ENCODE measurements at regions not wholly inside any gene's neighbourhood (a gene's known extent, or its start where the extent isn't known, plus 50 kb on each side); places are given as distances from the start of the nearest gene placed in this dataset.
"Not testable (repeated sequence)": the region's sequence is repeated elsewhere in the genome, so short reads cannot be mapped to it uniquely, and the experiment has no call there.

GRCh38 chr7:159303510-159303909, 158.8 kb upstream of the VIPR2 start:
- intact Hi-C loops (cut with micrococcal nuclease); H3K36me3 Mint-ChIP-seq (ENCODE audit: low read depth); H3K27me3 Mint-ChIP-seq; H3K4me3 Mint-ChIP-seq; H3K4me1 Mint-ChIP-seq (ENCODE audit: low read depth); H3K27ac Mint-ChIP-seq: not testable (repeated sequence)
- peaks cover 31% of the 10 kb centered on the region for H3K9me3 Mint-ChIP-seq

- no peaks in the 10 kb centered on the region for H3K36me3 Mint-ChIP-seq (ENCODE audit: low read depth)
- H3K4me3 Mint-ChIP-seq = no peak overlapping the region
- no peak overlapping the region for H3K27ac Mint-ChIP-seq
- intact Hi-C loops (cut with micrococcal nuclease) = no loop called here
- H3K9me3 Mint-ChIP-seq = peaks cover 29% of the 10 kb centered on the region
- no peaks in the 10 kb centered on the region for H3K27me3 Mint-ChIP-seq
- H3K4me1 Mint-ChIP-seq (ENCODE audit: low read depth) = no peaks in the 10 kb centered on the region
Observed at GRCh38 chr7:159296093-159296681, 151.5 kb upstream of the VIPR2 start.

DNA sequence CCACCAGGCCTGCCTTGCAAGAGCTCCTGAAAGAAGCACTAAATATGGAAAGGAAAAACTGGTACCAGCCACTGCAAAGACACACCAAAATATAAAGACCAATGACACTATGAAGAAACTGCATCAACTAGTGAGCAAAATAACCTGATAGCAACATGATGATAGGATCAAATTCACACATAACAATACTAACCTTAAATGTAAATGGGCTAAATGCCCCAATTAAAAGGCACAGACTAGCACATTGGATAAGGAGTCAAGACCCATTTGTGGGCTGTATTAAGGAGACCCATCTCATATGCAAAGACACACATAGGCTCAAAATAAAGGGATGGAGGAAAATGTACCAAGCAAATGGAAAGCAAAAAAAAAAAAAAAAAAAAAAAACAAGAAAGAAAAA, 141.8 kb upstream of the VIPR2 start:
- H3K36me3 Mint-ChIP-seq (ENCODE audit: low read depth); H3K4me3 Mint-ChIP-seq; H3K27ac Mint-ChIP-seq; H3K4me1 Mint-ChIP-seq (ENCODE audit: low read depth); H3K27me3 Mint-ChIP-seq; intact Hi-C loops (cut with micrococcal nuclease): not testable (repeated sequence)
- peaks cover 39% of the 10 kb centered on the region for H3K9me3 Mint-ChIP-seq

GRCh38 chr7:159281573-159281972, 136.9 kb upstream of the VIPR2 start:
- intact Hi-C loops (cut with micrococcal nuclease) = no loop called here
- no peaks in the 10 kb centered on the region for H3K4me1 Mint-ChIP-seq (ENCODE audit: low read depth)
- H3K27ac Mint-ChIP-seq = no peak overlapping the region
- peaks cover 41% of the 10 kb centered on the region for H3K9me3 Mint-ChIP-seq
- no peak overlapping the region for H3K4me3 Mint-ChIP-seq
- no peaks in the 10 kb centered on the region for H3K27me3 Mint-ChIP-seq
- no peaks in the 10 kb centered on the region for H3K36me3 Mint-ChIP-seq (ENCODE audit: low read depth)

DNA sequence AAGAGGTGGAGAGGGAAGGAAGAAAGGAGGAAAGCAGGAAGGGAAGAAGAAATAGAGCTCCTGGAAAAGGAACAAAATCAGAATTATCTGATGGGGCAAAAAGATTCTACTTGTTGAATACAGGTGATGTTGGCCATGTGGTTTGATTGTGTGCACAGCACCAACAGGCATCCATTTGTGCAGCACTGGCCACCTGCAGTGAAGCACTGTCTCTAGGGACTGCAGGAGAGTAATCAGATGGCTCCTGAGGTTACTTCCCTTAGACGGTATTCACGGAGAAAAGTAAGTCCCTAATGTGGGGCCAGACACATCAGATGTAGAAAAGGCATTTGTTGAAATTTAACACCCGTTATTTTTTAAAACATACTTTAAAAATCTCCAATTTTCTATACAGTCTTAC, 135.3 kb upstream of the VIPR2 start:
- intact Hi-C loops (cut with micrococcal nuclease) = no loop called here
- no peaks in the 10 kb centered on the region for H3K27me3 Mint-ChIP-seq

GRCh38 chr7:159272739-159273138, 128.1 kb upstream of the VIPR2 start:
- Mint-ChIP-seq H3K27ac (no peak overlapping the region), H3K9me3 (peaks cover 72% of the 10 kb centered on the region), H3K27me3 (no peaks in the 10 kb centered on the region), H3K36me3 (ENCODE audit: low read depth) (no peaks in the 10 kb centered on the region), H3K4me3 (no peak overlapping the region), H3K4me1 (ENCODE audit: low read depth) (no peaks in the 10 kb centered on the region)
- intact Hi-C loops (cut with micrococcal nuclease) = no loop called here

More for the DNA sequence above, 135.3 kb upstream of the VIPR2 start:
- Mint-ChIP-seq H3K4me1 (ENCODE audit: low read depth) (no peaks in the 10 kb centered on the region), H3K27ac (no peak overlapping the region), H3K9me3 (peaks cover 37% of the 10 kb centered on the region), H3K4me3 (no peak overlapping the region), H3K36me3 (ENCODE audit: low read depth) (no peaks in the 10 kb centered on the region)

DNA sequence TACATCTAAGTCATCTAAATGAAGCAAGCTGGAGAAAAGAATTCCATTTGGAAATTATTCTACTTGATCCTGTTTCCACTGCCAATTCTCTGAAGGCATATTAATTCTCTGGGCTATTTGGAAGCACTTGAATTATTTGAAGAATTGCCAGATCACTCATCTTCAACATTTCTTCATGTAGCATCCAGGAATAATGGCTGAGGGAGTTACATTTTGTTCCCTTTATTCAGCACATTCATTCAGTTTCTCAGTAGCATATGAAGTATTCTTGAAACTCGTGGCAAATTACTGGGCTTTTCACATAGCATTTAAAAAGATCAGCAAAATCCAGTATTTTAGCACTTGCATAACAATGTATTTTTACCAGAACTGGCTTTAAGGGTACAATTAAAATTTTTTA, 127.1 kb upstream of the VIPR2 start:
- intact Hi-C loops (cut with micrococcal nuclease) = no loop called here
- Mint-ChIP-seq H3K27ac (no peak overlapping the region), H3K36me3 (ENCODE audit: low read depth) (no peaks in the 10 kb centered on the region), H3K9me3 (peaks cover 63% of the 10 kb centered on the region), H3K4me1 (ENCODE audit: low read depth) (no peaks in the 10 kb centered on the region), H3K27me3 (no peaks in the 10 kb centered on the region), H3K4me3 (no peak overlapping the region)

DNA sequence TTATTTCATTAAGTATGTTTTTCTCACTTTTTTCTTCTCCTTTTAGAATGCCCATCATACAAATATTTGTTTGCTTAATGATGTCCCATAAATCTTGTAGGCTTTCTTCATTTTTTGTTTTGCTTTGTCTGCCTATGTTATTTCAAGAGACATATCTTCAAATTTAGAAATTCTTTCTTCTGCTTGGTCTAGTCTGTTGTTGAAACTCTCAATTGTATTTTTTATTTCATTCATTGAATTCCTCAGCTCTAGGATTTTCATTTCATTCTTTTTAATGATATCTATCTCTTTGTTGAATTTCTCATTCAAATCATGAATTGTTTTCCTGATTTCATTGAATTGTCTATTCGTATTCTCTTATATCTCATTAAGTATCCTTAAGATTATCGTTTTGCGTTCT, 125.1 kb upstream of the VIPR2 start:
- Mint-ChIP-seq H3K9me3 (peaks cover 49% of the 10 kb centered on the region), H3K27me3 (no peaks in the 10 kb centered on the region), H3K27ac (no peak overlapping the region), H3K4me3 (no peak overlapping the region), H3K36me3 (ENCODE audit: low read depth) (no peaks in the 10 kb centered on the region), H3K4me1 (ENCODE audit: low read depth) (no peaks in the 10 kb centered on the region)
- intact Hi-C loops (cut with micrococcal nuclease) = no loop called here

GRCh38 chr7:159263430-159263829, 118.8 kb upstream of the VIPR2 start:
- no peak overlapping the region for H3K4me3 Mint-ChIP-seq
- no peak overlapping the region for H3K27ac Mint-ChIP-seq
- H3K36me3 Mint-ChIP-seq (ENCODE audit: low read depth) = no peaks in the 10 kb centered on the region
- H3K4me1 Mint-ChIP-seq (ENCODE audit: low read depth) = no peaks in the 10 kb centered on the region
- H3K27me3 Mint-ChIP-seq = no peaks in the 10 kb centered on the region
- H3K9me3 Mint-ChIP-seq = peaks cover 25% of the 10 kb centered on the region
- intact Hi-C loops (cut with micrococcal nuclease) = no loop called here

DNA sequence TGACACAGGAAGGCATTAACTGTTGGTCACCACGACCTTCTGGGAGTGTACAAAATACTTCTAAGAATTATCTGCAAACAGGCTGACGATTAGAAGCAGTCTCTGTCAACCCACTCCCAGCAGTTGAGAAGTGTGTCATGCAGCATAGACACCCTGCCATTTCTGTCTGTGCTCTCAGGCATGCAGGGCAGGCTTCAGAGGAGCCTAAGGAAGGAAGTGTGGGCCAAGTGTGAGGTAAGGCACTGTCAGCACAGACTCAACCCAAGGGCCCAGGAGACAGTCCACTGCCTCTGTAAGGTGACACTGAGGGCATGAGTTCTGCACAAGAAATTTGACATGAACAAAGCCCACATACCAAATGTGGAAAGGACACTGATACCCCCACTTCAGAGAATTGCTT, 109.0 kb upstream of the VIPR2 start:
- no peaks in the 10 kb centered on the region for H3K27me3 Mint-ChIP-seq
- no peaks in the 10 kb centered on the region for H3K36me3 Mint-ChIP-seq (ENCODE audit: low read depth)
- H3K4me1 Mint-ChIP-seq (ENCODE audit: low read depth) = no peaks in the 10 kb centered on the region
- H3K9me3 Mint-ChIP-seq = no peaks in the 10 kb centered on the region
- H3K27ac Mint-ChIP-seq = no peak overlapping the region
- no peak overlapping the region for H3K4me3 Mint-ChIP-seq
- intact Hi-C loops (cut with micrococcal nuclease) = no loop called here

DNA sequence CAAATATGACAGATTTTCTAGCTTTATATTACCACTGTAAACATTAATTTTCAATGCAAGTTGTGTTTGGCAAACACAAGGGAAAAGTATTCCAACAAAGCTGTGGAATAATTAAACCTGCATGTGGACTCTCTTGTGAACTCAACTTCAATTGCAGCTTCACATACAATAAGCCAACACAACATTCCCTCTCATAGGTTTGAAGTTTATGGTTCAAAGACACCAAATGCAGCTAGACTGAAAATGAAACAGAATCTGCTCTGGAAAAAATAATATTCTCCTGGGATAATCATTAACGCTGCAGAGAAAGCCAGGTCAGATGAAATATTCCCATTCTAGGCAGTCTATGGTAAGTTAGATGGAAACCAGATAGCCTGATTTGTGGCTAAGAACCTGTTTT, 105.8 kb upstream of the VIPR2 start:
- H3K36me3 Mint-ChIP-seq (ENCODE audit: low read depth) = no peaks in the 10 kb centered on the region
- H3K4me3 Mint-ChIP-seq = no peak overlapping the region
- H3K4me1 Mint-ChIP-seq (ENCODE audit: low read depth) = no peaks in the 10 kb centered on the region
- no peaks in the 10 kb centered on the region for H3K9me3 Mint-ChIP-seq
- no peaks in the 10 kb centered on the region for H3K27me3 Mint-ChIP-seq
- intact Hi-C loops (cut with micrococcal nuclease) = no loop called here
- H3K27ac Mint-ChIP-seq = no peak overlapping the region

DNA sequence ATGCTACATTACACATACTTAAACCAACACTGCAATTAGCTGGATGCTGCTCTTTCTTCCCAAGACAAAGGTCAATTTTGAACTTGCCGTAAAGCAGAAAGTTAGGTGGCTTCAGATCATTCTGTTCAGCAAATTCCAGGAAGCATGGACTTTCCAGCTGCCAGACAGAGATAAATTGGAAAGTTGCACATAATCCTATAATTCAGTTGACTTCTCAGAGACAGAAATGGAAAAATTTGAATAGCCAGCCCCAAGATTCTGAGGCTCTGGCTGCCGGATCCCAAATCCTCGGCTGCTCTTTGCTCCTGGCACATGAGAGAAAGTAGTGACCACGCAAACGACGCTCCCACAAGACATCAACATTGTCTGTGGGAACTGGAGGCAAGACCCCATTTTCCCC, 105.0 kb upstream of the VIPR2 start:
- Mint-ChIP-seq H3K4me1 (ENCODE audit: low read depth) (no peaks in the 10 kb centered on the region), H3K4me3 (no peak overlapping the region), H3K27me3 (no peaks in the 10 kb centered on the region), H3K9me3 (no peaks in the 10 kb centered on the region), H3K36me3 (ENCODE audit: low read depth) (no peaks in the 10 kb centered on the region), H3K27ac (no peak overlapping the region)
- intact Hi-C loops (cut with micrococcal nuclease) = no loop called here

DNA sequence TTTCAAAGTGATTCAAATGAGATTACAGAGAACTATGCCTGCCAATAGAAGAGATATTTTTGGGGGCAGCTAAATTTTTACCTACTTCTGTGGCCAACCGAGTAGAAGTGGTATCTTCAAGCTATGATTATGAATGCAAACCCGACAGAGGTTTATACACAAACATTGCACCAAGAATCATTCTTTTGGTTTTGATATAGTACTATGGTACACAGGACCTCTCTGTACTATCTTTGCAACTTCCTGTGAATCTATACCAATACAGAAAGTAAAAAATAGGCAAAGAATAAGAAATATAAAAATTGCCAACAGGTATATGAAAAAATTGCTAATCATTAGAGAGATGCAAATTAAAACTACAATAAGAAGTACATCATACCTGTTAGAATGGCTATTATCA, 103.2 kb upstream of the VIPR2 start:
- no peaks in the 10 kb centered on the region for H3K36me3 Mint-ChIP-seq (ENCODE audit: low read depth)
- H3K27me3 Mint-ChIP-seq = no peaks in the 10 kb centered on the region
- H3K9me3 Mint-ChIP-seq = no peaks in the 10 kb centered on the region
- intact Hi-C loops (cut with micrococcal nuclease) = no loop called here
- H3K4me1 Mint-ChIP-seq (ENCODE audit: low read depth) = no peaks in the 10 kb centered on the region
- no peak overlapping the region for H3K4me3 Mint-ChIP-seq
- H3K27ac Mint-ChIP-seq = no peak overlapping the region

GRCh38 chr7:159246702-159247480, 102.2 kb upstream of the VIPR2 start:
- H3K4me1 Mint-ChIP-seq (ENCODE audit: low read depth) = no peaks in the 10 kb centered on the region
- H3K27ac Mint-ChIP-seq = no peak overlapping the region
- intact Hi-C loops (cut with micrococcal nuclease) = no loop called here

GRCh38 chr7:159240962-159241361, 96.3 kb upstream of the VIPR2 start:
- Mint-ChIP-seq H3K27me3 (peaks cover 1% of the 10 kb centered on the region), H3K4me1 (ENCODE audit: low read depth) (no peaks in the 10 kb centered on the region), H3K27ac (no peak overlapping the region), H3K4me3 (no peak overlapping the region), H3K9me3 (peaks cover 11% of the 10 kb centered on the region), H3K36me3 (ENCODE audit: low read depth) (no peaks in the 10 kb centered on the region)
- intact Hi-C loops (cut with micrococcal nuclease) = no loop called here

More at GRCh38 chr7:159246702-159247480, 102.2 kb upstream of the VIPR2 start:
- no peaks in the 10 kb centered on the region for H3K36me3 Mint-ChIP-seq (ENCODE audit: low read depth)
- H3K9me3 Mint-ChIP-seq = no peaks in the 10 kb centered on the region
- H3K27me3 Mint-ChIP-seq = no peaks in the 10 kb centered on the region
- H3K4me3 Mint-ChIP-seq = no peak overlapping the region
